Caco-2 (cell line): ENCODE measurements at regions not wholly inside any gene's neighbourhood (a gene's known extent, or its start where the extent isn't known, plus 50 kb on each side); places are given as distances from the start of the nearest gene placed in this dataset.

Experiments used
- BruUV-seq: library from RNA; stranded (reverse); fragments of 400-500 nt; replicated peaks from 2 replicates; lab custom pipeline; 2021; lab: Mats Ljungman, UMichigan
- CTCF ChIA-PET: fragments of 300-600 bp; sonication (Branson Sonifier 250); formaldehyde crosslinking; loops from one replicate; lab custom pipeline; 2022; ENCODE audit warnings: antibody characterized with exemption; lab: Charles Lee
- POLR2A ChIA-PET: fragments of 300-600 bp; sonication (Branson Sonifier 250); formaldehyde crosslinking; loops from one replicate; lab custom pipeline; 2022; ENCODE audit warnings: antibody characterized with exemption; lab: Charles Lee
- DNase-seq, 2 experiments: peaks; one replicate each; pipeline versions ENCODE4 v3.0.0 to v3.0.0-alpha.2; 2020 to 2022
- H3K27me3 ChIP-seq: replicated peaks from 2 replicates; pipeline ENCODE4 v1.6.0; 2011; ENCODE audit warnings: low read length; ENCODE audit not compliant: control insufficient read depth, insufficient read depth
- H3K36me3 ChIP-seq: 2 replicates; pipeline ENCODE4 v1.5.1; 2011; ENCODE audit warnings: low read length; ENCODE audit not compliant: control insufficient read depth, insufficient read depth
- H3K4me1 ChIP-seq: fragments of 250-450 bp; sonication (Bioruptor Pico); 2 replicates; pipeline ENCODE4 v1.5.1; 2020; ENCODE audit warnings: mild to moderate bottlenecking
- H3K4me3 ChIP-seq: 2 replicates; pipeline ENCODE4 v1.5.1; 2011; ENCODE audit warnings: low read depth, mild to moderate bottlenecking, control low read depth, low read length
- H3K9me3 ChIP-seq: fragments of 250-450 bp; sonication (Bioruptor Pico); 2 replicates; pipeline ENCODE4 v1.5.1; 2020; ENCODE audit warnings: mild to moderate bottlenecking, moderate library complexity
- H3K27ac Mint-ChIP-seq: one replicate; pipeline ENCODE4 v1.8.0; 2022; ENCODE audit warnings: mixed read lengths; ENCODE audit not compliant: unreplicated experiment
- H3K27me3 Mint-ChIP-seq: one replicate; pipeline ENCODE4 v1.8.0; 2022; ENCODE audit warnings: mixed read lengths; ENCODE audit not compliant: insufficient read depth, unreplicated experiment
- H3K36me3 Mint-ChIP-seq: one replicate; pipeline ENCODE4 v1.8.0; 2022; ENCODE audit warnings: mild to moderate bottlenecking, mixed read lengths; ENCODE audit not compliant: insufficient read depth, unreplicated experiment
- H3K4me1 Mint-ChIP-seq: one replicate; pipeline ENCODE4 v1.8.0; 2022; ENCODE audit warnings: low read depth, mixed read lengths; ENCODE audit not compliant: unreplicated experiment
- H3K4me3 Mint-ChIP-seq: one replicate; pipeline ENCODE4 v1.8.0; 2022; ENCODE audit warnings: mild to moderate bottlenecking, moderate library complexity, mixed read lengths; ENCODE audit not compliant: unreplicated experiment
- H3K9me3 Mint-ChIP-seq: one replicate; pipeline ENCODE4 v1.8.0; 2022; ENCODE audit warnings: mixed read lengths; ENCODE audit not compliant: unreplicated experiment
- intact Hi-C: fragments of 100-400 bp; cut with micrococcal nuclease; formaldehyde crosslinking; loops from one replicate; pipeline ENCODE4 v1.10.0; 2022; ENCODE audit not compliant: unreplicated experiment
- TF ChIP-seq, protein P1 (sequence below), 2 experiments: fragments of 200-600 bp in 1 of 2; IDR thresholded peaks; 1 replicate in 1 of 2; 2 replicates in 1 of 2; pipeline versions ENCODE4 v1.5.1 to v1.8.0; 2011 to 2022; ENCODE audit warnings: antibody characterized with exemption in 1 of 2, control low read depth in 1 of 2, inconsistent platforms in 1 of 2, low read depth in 1 of 2, low read length in 1 of 2, mild to moderate bottlenecking in 1 of 2, moderate library complexity in 1 of 2; ENCODE audit not compliant: insufficient read depth in 1 of 2, severe bottlenecking in 1 of 2, unreplicated experiment in 1 of 2

DNA sequence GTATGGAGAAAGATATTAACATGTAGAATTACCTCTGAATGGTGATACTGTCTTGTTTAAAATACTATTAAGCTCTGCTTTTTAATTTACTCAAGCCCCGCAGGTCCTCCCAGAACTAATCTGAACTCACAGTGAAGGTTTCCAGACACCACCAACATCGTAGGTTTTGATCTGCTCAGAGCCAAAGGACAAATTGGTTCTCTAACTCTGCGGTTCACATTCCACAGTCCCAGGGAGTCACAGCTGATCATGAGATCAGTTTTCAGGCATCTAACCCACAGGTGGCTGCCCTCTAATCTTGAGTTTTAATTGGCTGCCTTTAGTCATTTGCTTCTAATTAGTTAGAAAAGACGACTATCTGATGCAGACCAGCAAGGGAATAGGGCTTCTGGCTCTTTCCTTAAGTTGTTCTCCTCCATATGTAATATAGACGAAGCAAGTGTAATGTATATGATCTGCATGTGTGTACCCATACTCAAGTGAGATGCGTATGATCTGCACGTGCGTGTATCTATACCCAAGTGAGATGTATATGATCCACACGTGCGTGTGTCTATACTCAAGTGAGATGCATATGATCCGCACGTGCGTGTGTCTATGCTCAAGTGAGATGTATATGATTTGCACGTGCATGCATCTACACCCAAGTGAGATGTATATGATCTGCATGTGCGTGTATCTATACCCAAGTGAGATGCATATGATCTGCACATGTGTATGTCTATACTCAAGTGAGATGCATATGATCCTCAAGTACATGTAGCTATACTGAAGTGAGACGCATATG lies 331.5 kb upstream of the NPVF start:
- Mint-ChIP-seq H3K4me3 (no peak overlapping the region), H3K27me3 (peaks cover 20% of the 10 kb centered on the region), H3K36me3 (no peaks in the 10 kb centered on the region), H3K4me1 (no peaks in the 10 kb centered on the region), H3K9me3 (no peaks in the 10 kb centered on the region), H3K27ac (no peak overlapping the region)
- H3K9me3 ChIP-seq, result peaks cover 2% of the 10 kb centered on the region; the same call in 1 of the 2 replicates
- TF ChIP-seq, protein P1, sequence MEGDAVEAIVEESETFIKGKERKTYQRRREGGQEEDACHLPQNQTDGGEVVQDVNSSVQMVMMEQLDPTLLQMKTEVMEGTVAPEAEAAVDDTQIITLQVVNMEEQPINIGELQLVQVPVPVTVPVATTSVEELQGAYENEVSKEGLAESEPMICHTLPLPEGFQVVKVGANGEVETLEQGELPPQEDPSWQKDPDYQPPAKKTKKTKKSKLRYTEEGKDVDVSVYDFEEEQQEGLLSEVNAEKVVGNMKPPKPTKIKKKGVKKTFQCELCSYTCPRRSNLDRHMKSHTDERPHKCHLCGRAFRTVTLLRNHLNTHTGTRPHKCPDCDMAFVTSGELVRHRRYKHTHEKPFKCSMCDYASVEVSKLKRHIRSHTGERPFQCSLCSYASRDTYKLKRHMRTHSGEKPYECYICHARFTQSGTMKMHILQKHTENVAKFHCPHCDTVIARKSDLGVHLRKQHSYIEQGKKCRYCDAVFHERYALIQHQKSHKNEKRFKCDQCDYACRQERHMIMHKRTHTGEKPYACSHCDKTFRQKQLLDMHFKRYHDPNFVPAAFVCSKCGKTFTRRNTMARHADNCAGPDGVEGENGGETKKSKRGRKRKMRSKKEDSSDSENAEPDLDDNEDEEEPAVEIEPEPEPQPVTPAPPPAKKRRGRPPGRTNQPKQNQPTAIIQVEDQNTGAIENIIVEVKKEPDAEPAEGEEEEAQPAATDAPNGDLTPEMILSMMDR (IDR thresholded peaks at IDR 0.05; ENCODE audit: insufficient read depth in 1 of 2, low read depth in 1 of 2, low read length in 1 of 2, severe bottlenecking in 1 of 2, unreplicated experiment in 1 of 2), result no peak
- intact Hi-C loops, result no loop called here
- CTCF ChIA-PET, result no interaction called here
- no peaks in the 10 kb centered on the region for H3K27me3 ChIP-seq
- H3K36me3 ChIP-seq, result no peaks in the 10 kb centered on the region
- H3K4me3 ChIP-seq, result no peak overlapping the region
- DNase-seq, result no peak
- BruUV-seq, result no TSS peak
- H3K4me1 ChIP-seq, result no peaks in the 10 kb centered on the region
- POLR2A ChIA-PET, result no interaction called here

DNA sequence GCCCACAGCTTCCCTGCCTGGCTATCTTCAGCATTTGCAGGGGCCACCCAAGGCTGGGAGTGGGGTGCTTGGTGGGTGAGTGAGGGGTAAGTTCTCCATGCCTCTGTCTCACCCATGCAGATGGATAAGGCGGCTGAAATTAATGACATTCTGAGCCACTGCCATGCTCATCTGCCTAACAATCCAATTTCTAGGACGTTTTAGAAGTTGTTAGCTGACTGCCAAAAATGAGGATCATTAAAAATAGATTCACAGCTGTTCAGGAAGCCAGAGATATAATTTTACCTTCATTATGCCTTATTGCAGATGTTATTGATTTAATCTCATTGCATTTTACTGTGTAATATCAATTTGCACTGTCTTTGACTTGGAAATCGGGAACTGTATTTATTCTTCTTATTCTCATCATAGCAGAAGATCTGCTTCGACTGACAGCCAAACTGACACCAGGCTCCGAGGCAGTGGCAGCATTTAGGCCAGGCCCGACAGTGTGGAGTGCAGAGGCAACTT lies 334.4 kb upstream of the NPVF start:
- no peaks in the 10 kb centered on the region for H3K4me1 ChIP-seq
- intact Hi-C loops, result no loop called here
- H3K36me3 ChIP-seq, result no peaks in the 10 kb centered on the region
- ChIA-PET POLR2A (no interaction called here), CTCF (interaction anchor here (2.4 kb wide), 1 partner anchor 171 kb away, joined by 11 read pairs; no protein-coding TSS in a partner anchor)
- DNase-seq, result no peak
- Mint-ChIP-seq H3K27ac (no peak overlapping the region), H3K4me3 (no peak overlapping the region), H3K4me1 (no peaks in the 10 kb centered on the region), H3K36me3 (no peaks in the 10 kb centered on the region), H3K27me3 (peaks cover 13% of the 10 kb centered on the region), H3K9me3 (no peaks in the 10 kb centered on the region)
- no peaks in the 10 kb centered on the region for H3K27me3 ChIP-seq
- BruUV-seq, result no TSS peak
- peaks cover 2% of the 10 kb centered on the region; the same call in 1 of the 2 replicates for H3K9me3 ChIP-seq
- TF ChIP-seq, protein P1 (IDR thresholded peaks at IDR 0.05; ENCODE audit: insufficient read depth in 1 of 2, low read depth in 1 of 2, low read length in 1 of 2, severe bottlenecking in 1 of 2, unreplicated experiment in 1 of 2), result no peak
- H3K4me3 ChIP-seq, result no peak overlapping the region

DNA sequence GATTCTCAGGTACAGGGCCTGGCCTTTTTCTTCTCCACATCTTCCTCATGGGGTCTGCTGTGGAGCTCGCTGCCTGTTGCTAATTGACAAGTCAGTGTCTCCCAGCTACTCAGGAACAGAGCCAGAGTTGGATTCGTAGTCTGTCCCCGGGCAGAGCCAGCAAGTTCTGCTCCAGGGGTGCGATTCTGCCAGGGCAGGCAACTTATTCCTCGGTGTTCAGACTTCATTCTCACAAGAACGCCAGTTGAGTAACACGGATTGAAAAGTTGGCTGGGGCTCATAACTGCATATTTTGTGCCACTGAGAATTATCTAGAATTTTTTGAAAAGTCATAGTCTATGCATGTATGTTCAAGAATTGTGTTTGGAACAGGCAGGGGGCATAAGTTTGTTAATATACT lies 336.7 kb upstream of the NPVF start:
- no peaks in the 10 kb centered on the region for H3K4me1 ChIP-seq
- no peak overlapping the region for H3K27ac Mint-ChIP-seq
- H3K36me3 Mint-ChIP-seq, result no peaks in the 10 kb centered on the region
- intact Hi-C loops, result no loop called here
- no TSS peak for BruUV-seq
- POLR2A ChIA-PET, result no interaction called here
- CTCF ChIA-PET, result interaction anchor here (0.9 to 2.4 kb wide), 3 partner anchors 173 to 331 kb away, joined by 3 to 11 read pairs (median 5); no protein-coding TSS in a partner anchor
- no peaks in the 10 kb centered on the region for H3K9me3 Mint-ChIP-seq
- H3K36me3 ChIP-seq, result no peaks in the 10 kb centered on the region
- DNase-seq, result no peak
- TF ChIP-seq, protein P1 (IDR thresholded peaks at IDR 0.05; ENCODE audit: insufficient read depth in 1 of 2, low read depth in 1 of 2, low read length in 1 of 2, severe bottlenecking in 1 of 2, unreplicated experiment in 1 of 2), result no peak
- H3K27me3 ChIP-seq, result no peaks in the 10 kb centered on the region
- H3K4me1 Mint-ChIP-seq, result peaks cover 6% of the 10 kb centered on the region
- H3K4me3 ChIP-seq, result no peak overlapping the region
- no peaks in the 10 kb centered on the region for H3K9me3 ChIP-seq
- peaks cover 13% of the 10 kb centered on the region for H3K27me3 Mint-ChIP-seq
- no peak overlapping the region for H3K4me3 Mint-ChIP-seq
